ENCODE measurements at regions not wholly inside any gene's neighbourhood (a gene's known extent, or its start where the extent isn't known, plus 50 kb on each side); places are given as distances from the start of the nearest gene placed in this dataset.

DNA sequence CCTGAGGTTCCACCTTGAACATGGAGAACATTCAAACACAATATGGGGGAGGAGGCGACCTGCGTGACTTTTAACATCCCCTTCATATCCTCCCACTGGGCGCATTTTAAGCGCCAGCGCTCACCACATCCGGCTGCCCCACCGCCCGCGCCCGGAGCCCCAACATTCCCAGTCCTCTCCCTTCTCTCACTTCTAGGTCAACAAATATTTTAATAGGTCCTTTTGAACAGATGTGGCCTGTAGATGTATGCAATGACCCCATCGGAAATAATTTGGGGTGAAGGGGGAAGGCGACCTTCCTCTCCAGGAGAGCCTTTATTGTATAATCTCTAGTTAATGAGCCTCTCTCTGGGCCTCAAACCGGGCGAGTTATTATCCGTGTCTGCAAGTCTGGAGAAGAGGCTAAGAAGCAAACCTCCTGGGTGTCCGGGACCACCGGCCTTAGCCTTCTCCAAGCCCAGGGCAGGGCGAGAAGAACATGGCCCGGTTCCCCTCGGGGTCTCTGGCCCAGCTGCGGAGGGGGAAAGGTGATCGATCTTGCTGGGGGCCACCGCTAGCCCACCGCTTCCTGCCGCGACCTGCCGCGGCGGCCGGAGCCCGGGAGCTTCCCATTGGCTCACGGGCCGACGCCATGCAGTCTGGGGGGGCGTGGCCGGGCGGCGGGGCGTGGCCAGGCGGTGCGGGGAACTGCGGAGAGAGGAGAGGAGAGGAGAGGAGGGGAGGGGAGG lies 83.2 kb upstream of the HMGA2 start:
- TF ChIP-seq, protein P1, sequence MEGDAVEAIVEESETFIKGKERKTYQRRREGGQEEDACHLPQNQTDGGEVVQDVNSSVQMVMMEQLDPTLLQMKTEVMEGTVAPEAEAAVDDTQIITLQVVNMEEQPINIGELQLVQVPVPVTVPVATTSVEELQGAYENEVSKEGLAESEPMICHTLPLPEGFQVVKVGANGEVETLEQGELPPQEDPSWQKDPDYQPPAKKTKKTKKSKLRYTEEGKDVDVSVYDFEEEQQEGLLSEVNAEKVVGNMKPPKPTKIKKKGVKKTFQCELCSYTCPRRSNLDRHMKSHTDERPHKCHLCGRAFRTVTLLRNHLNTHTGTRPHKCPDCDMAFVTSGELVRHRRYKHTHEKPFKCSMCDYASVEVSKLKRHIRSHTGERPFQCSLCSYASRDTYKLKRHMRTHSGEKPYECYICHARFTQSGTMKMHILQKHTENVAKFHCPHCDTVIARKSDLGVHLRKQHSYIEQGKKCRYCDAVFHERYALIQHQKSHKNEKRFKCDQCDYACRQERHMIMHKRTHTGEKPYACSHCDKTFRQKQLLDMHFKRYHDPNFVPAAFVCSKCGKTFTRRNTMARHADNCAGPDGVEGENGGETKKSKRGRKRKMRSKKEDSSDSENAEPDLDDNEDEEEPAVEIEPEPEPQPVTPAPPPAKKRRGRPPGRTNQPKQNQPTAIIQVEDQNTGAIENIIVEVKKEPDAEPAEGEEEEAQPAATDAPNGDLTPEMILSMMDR (IDR thresholded peaks at IDR 0.05), result no peak
- no peak for TF ChIP-seq EP300 (IDR thresholded peaks at IDR 0.05)
